KBM-7 (cell line): ENCODE measurements at regions not wholly inside any gene's neighbourhood (a gene's known extent, or its start where the extent isn't known, plus 50 kb on each side); places are given as distances from the start of the nearest gene placed in this dataset.
"Not testable (repeated sequence)": the region's sequence is repeated elsewhere in the genome, so short reads cannot be mapped to it uniquely, and the experiment has no call there.

ENCODE experiments used
- DNase-seq: peaks from one replicate; pipeline ENCODE4 v3.0.0-alpha.2; 2015
- in situ Hi-C: fragments of 300-500 bp; cut with MboI; formaldehyde crosslinking; loops from 2 replicates; pipeline ENCODE4 v1.14.3; 2020; ENCODE audit warnings: low sequenced_read_pairs, low pct_unique_long_range_greater_than_20kb, mixed read lengths

DNA sequence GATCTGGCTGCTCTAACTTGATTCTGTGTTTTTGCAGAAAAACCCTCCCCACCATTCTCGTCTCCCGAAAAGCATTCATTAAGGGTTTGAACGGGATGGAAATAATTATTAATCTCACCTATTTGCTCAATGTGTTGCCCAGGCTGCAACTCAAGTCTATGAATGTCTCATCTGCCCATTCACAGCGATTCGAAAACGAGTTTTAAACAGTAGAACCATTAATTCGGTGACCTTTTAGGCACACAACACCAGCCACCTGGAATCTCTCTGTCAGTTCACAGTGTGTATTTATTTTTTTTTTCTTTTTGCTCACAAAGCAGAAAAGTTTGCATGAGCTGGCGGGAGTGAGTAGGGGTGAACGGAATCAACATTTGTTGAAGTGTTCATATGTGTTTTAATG lies 764.7 kb upstream of the TPTE start:
- in situ Hi-C loops, result no loop called here
- DNase-seq, result no peak

DNA sequence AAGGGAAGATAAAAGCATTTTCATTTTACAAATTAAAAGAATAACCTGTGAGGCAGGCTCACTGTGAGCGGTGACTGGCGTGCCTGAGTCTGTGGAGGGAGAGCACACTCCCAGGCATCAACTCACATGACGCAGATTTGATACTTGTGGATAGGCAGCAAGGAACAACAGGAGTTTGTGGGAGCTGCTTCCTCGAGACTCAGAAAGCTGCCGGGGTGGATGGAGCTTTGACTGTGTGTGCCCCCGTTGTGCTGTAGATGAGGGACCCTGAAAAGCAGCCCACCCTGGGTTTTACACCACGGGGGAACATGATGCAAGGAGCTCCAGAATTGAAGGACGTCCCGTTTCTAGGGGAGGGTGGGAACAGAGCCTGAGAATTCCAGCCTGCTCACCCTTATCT lies 764.3 kb upstream of the TPTE start:
- DNase-seq, result not testable (repeated sequence)

GRCh38 chr21:9757572-9757971 lies 763.8 kb upstream of the TPTE start:
- in situ Hi-C loops, DNase-seq: not testable (repeated sequence)

More for the DNA sequence above, 764.3 kb upstream of the TPTE start:
- in situ Hi-C loops, result not testable (repeated sequence)

DNA sequence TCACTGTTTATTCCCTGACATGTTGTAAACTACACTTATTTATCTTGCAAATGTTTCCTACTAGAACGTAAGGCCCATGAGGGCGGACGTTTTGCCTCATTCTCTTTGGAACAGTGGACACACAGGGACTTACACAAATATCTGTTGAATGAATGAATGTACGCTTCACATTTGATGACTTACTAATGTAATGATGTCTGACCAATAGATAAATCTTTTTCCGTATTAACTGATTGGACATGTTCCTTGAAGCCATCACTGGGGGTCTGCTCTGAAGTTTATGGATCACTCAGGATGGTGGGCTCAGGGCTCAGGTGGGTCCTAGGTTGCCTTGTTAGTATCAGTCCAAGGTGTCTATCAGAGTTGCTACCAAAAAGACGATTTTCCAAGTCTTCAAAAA lies 763.2 kb upstream of the TPTE start:
- no peak for DNase-seq

DNA sequence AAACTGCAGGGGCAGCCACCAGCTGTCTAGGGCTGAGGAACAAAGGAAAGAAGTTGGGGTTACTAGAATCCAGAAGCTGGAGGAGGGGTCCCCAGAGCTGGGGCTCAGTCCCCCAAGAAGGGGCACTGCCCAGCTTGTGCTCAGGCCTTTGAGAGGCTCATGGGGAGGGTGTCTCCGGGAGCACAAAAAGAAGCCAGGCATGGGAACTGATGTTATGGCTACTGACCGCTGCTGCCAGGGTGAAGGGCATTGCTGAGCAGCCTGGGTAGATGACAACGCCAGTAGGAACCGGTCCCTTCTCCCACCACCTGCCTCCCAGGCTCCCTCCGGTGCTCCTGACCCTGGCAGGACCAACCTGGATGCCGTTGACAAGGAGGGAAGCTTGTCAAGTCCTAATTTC lies 762.5 kb upstream of the TPTE start:
- no peak for DNase-seq
- in situ Hi-C loops, result no loop called here

More for the DNA sequence above, 763.2 kb upstream of the TPTE start:
- in situ Hi-C loops, result no loop called here

DNA sequence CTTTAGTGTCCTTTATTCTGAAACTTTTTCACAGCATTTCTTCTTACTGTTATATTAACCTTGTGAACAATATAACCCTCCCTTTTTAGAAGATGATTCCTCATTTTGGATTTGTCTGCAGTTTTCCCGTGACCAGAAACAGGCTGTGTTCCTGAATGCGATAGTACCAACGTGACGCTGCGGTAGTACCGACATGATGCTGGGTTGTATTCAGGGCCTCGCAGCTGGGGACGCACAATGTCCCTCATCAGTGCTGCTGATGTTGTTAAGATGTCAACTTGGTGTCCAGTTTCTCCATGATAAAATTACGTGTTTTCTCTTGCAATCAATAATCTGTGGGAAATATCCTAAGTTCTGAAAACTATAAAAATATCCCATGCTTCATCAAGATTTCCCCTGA lies 761.4 kb upstream of the TPTE start:
- DNase-seq, result no peak
- in situ Hi-C loops, result no loop called here

- DNase-seq, result no peak
- in situ Hi-C loops, result no loop called here
Observed at GRCh38 chr21:9760398-9761074, 760.8 kb upstream of the TPTE start.

- in situ Hi-C loops, result no loop called here
- DNase-seq, result no peak
Observed at GRCh38 chr21:9763306-9763705, 758.1 kb upstream of the TPTE start.

GRCh38 chr21:9763807-9764206 lies 757.6 kb upstream of the TPTE start:
- in situ Hi-C loops, result no loop called here
- no peak for DNase-seq

- in situ Hi-C loops, DNase-seq: not testable (repeated sequence)
Observed at GRCh38 chr21:9764294-9764693, 757.1 kb upstream of the TPTE start.

GRCh38 chr21:9765538-9765937 lies 755.8 kb upstream of the TPTE start:
- in situ Hi-C loops, DNase-seq: not testable (repeated sequence)

DNA sequence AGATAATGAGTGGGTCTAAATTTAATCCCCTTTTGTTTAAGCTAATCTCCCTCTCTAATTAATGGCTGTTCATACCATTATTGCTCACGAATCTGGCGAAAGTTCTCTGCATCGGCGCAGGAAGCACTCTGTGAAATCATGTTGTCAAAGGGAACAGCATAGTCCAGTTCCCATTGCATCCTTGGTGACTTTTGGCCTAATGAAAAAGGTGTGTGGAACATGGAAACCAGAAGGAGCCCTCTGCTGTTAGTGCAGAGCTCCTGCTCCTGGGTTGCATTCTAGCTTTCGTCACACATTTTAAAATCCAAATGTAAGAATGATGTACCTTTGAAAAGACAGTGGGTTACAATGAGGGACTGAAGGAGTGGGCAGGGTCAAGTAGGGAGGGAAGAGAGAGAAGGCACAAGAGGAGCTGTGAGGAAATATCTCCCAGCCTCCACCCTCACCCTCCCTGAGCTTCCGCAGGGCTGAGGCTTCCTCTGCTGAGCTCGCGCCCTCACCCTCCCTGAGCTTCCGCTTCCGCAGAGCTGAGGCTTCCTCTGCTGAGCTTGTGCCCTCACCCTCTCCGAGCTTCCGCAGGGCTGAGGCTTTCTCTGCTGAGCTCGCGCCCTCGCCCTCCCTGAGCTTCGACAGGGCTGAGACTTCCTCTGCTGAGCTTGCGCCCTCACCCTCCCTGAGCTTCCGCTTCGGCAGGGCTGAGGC lies 754.3 kb upstream of the TPTE start:
- in situ Hi-C loops, DNase-seq: not testable (repeated sequence)

DNA sequence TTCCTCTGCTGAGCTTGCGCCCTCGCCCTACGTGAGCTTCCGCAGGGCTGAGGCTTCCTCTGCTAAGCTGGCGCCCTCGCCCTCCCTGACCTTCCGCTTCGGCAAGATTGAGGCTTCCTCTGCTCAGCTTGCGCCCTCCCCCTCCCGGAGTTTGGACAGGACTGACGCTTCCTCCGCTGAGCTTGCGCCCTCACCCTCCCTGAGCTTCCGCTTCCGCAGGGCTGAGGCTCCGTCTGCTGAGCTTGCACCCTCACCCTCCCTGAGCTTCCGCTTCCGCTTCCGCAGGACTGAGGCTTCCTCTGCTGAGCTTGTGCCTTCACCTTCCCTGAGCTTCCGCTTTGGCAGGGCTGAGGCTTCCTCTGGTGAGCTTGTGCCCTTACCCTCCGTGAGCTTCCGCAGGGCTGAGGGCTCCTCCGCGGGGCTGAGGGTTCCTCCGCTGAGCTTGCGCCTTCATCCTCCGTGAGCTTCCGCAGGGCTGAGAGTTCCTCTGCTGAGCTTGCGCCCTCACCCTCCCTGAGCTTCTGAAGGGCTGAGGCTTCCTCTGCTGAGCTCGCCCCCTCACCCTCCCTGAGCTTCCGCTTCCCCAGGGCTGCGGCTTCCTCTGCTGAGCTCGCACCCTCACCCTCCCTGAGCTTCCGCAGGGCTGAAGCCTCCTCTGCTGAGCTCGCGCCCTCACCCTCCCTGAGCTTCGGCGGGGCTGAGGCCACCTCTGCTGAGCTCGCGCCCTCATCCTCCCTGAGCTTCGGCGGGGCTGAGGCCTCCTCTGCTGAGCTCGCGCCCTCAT lies 753.6 kb upstream of the TPTE start:
- DNase-seq, result no peak
- in situ Hi-C loops, result no loop called here

DNA sequence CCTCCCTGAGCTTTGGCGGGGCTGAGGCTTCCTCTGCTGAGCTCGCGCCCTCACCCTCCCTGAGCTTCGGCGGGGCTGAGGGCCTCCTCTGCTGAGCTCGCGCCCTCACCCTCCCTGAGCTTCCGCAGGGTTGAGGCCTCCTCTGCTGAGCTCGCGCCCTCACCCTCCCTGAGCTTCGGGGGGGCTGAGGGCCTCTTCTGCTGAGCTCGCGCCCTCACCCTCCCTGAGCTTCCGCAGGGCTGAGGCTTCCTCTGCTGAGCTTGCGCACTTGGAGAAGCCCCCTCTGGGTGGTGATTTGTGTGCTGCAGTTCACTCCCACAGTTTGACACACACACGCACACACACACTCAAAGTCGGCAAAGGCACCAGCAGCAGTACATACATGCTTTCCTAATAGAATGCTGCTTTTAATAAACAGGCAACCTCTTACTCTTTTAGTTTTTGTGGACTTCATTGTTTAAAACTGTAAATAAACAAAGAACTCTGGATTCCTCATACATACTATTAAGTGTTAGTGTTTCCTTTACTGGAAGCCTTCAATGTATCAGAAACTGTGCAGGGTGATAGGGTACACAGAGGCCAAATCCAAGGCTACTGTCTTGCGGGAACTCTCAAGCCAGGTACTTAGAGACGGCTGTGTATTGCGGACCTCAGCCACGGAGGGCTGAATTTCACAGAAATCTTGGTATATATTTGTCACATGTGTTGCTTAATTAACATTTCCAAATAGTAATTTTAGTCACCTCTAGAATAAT lies 752.8 kb upstream of the TPTE start:
- DNase-seq, in situ Hi-C loops: not testable (repeated sequence)

GRCh38 chr21:9769131-9769498 lies 752.3 kb upstream of the TPTE start:
- in situ Hi-C loops, DNase-seq: not testable (repeated sequence)

DNA sequence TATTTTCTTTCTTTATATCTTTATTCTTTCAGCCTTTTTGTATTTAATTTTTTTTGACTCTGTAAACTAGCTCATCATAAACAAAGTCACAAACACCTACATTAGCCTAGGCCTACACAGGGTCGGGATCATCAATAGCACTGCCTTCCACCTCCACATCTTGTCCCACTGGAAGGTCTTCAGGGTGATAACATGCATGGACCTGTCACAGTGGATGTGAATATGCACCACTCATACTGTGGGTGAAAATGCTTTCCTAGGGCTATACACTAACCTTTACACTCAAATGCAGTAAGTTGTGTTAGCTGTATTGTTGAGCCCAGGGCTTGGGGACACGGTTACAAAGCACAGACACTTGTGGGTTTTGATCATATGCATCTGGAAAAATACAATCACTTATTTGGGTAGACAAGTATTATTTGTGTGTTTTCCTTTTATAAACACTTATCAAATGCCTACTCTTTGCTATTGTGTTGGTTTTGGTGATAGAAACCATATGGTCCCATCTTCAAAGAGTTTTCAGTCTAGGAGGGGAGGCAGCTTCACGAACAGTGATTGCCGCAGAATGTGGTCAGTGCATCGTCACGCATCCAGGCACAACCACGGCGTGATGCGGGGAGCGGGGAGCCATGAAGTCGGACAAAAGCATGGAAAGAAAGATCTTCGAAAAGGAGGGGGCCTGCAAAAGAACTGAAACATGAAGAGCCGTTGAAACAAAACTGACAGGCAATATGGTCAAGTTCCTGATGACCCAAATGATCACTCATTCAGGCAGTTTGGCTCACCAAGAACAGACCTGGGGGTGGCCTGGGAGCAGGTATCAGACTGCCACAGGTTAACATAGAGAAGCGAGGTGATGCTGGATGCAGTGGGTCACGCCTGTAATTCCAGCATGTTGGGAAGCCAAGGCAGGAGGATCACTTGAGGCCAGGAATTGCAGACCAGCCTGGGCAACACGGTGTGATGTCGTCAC lies 751.4 kb upstream of the TPTE start:
- in situ Hi-C loops, DNase-seq: not testable (repeated sequence)

GRCh38 chr21:9771466-9772347 lies 749.7 kb upstream of the TPTE start:
- DNase-seq, in situ Hi-C loops: not testable (repeated sequence)
